ENCODE measurements at regions not wholly inside any gene's neighbourhood (a gene's known extent, or its start where the extent isn't known, plus 50 kb on each side); places are given as distances from the start of the nearest gene placed in this dataset.

DNA sequence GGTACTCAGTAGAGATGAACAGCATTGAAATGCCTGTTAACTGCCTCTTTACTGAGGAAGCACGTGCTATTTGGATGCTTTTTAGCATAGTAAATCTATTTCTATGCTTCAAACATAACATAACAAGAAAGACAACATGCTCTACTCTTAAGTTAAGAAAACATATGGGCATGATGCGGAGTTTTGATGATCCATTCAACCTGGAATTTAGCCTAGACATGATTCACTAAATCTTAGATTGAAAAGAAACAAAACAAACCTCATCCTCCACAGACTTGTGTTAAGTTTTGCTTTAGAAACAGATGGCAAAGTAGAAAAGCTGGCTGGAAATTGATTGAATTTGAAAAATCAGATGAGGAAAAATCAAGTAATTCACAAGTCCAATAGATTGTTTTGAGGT lies 593.8 kb downstream of the OLFM4 start:
- TF ChIP-seq CTCF (IDR thresholded peaks at IDR 0.05): no peak
- TF ChIP-seq EZH2 (IDR thresholded peaks at IDR 0.05): no peak
